ENCODE measurements at regions not wholly inside any gene's neighbourhood (a gene's known extent, or its start where the extent isn't known, plus 50 kb on each side); places are given as distances from the start of the nearest gene placed in this dataset.

GRCh38 chr1:51048021-51048420, 54.0 kb upstream of the C1orf185 start:
- no peak for TF ChIP-seq CTCF (IDR thresholded peaks at IDR 0.05)
- TF ChIP-seq POLR2A (IDR thresholded peaks at IDR 0.05) = no peak

Data from esophagus squamous epithelium (tissue), 4 donors.